H1 (cell line): ENCODE measurements at regions not wholly inside any gene's neighbourhood (a gene's known extent, or its start where the extent isn't known, plus 50 kb on each side); places are given as distances from the start of the nearest gene placed in this dataset.

Experiments used
- CTCF ChIA-PET: fragments of 300-600 bp; sonication (Branson Sonifier 250); formaldehyde crosslinking; loops from one replicate; lab custom pipeline; 2021; ENCODE audit not compliant: partially characterized antibody; lab: Charles Lee
- POLR2A ChIA-PET: fragments of 300-600 bp; sonication (Branson Sonifier 250); formaldehyde crosslinking; loops from one replicate; lab custom pipeline; 2021; ENCODE audit warnings: inconsistent platforms; ENCODE audit not compliant: partially characterized antibody; lab: Charles Lee
- DNase-seq, 2 experiments: peaks; one replicate each; pipeline versions ENCODE4 v3.0.0 to v3.0.0-alpha.2; 2010 to 2022; ENCODE audit warnings: low spot score in 2 of 2, low read depth in 1 of 2, mixed read lengths in 1 of 2
- FAIRE-seq: peaks from 2 replicates; lab custom pipeline; 2011; peaks lifted over from hg19 to GRCh38; lab: Jason Lieb, UNC
- H2AFZ ChIP-seq: 2 replicates; pipeline ENCODE4 v1.8.1; 2012; ENCODE audit warnings: low read length, inconsistent platforms
- H2AK5ac ChIP-seq: 2 replicates; pipeline ENCODE4 v1.6.1; 2013; ENCODE audit warnings: low read depth, low read length
- H2BK120ac ChIP-seq: replicated peaks from 2 replicates; pipeline ENCODE3; 2013; ENCODE audit warnings: low read depth, low read length, inconsistent platforms
- H2BK12ac ChIP-seq: 2 replicates; pipeline ENCODE4 v1.6.1; 2013; ENCODE audit warnings: low read depth, low read length
- H2BK15ac ChIP-seq: 2 replicates; pipeline ENCODE4 v1.6.1; 2013; ENCODE audit warnings: low read length
- H2BK20ac ChIP-seq: 2 replicates; pipeline ENCODE4 v1.6.1; 2013; ENCODE audit warnings: low read length
- H2BK5ac ChIP-seq: 2 replicates; pipeline ENCODE4 v1.6.1; 2013; ENCODE audit warnings: low read depth, low read length
- H3K14ac ChIP-seq: 2 replicates; pipeline ENCODE4 v1.6.1; 2013; ENCODE audit warnings: inconsistent platforms; ENCODE audit not compliant: insufficient read length
- H3K18ac ChIP-seq: 2 replicates; pipeline ENCODE4 v1.6.1; 2013; ENCODE audit warnings: low read length; ENCODE audit errors: extremely low read depth
- H3K23ac ChIP-seq: 2 replicates; pipeline ENCODE4 v1.6.1; 2013; ENCODE audit warnings: inconsistent platforms; ENCODE audit not compliant: insufficient read length
- H3K23me2 ChIP-seq: 2 replicates; pipeline ENCODE4 v1.6.1; 2013; ENCODE audit warnings: low read depth, low read length
- H3K27ac ChIP-seq: 2 replicates; pipeline ENCODE4 v1.6.1; 2011; ENCODE audit warnings: low read depth, low read length, inconsistent platforms
- H3K27me3 ChIP-seq, 4 experiments: replicated peaks in 1 of 4; 1 replicate in 1 of 4; 2 replicates in 3 of 4; pipeline versions ENCODE4 v1.6.1 to v1.8.1; 2011 to 2013; ENCODE audit warnings: low read length in 3 of 4, mild to moderate bottlenecking in 3 of 4, inconsistent platforms in 2 of 4, mixed read lengths in 2 of 4, moderate library complexity in 1 of 4; ENCODE audit not compliant: control insufficient read depth in 3 of 4, insufficient read depth in 3 of 4; ENCODE audit errors: extremely low read depth in 1 of 4
- H3K36me3 ChIP-seq, 4 experiments: 2 replicates each; pipeline versions ENCODE4 v1.6.1 to v1.8.1; 2011 to 2013; ENCODE audit warnings: mild to moderate bottlenecking in 4 of 4, low read length in 3 of 4, moderate library complexity in 2 of 4, control low read depth in 1 of 4, inconsistent platforms in 1 of 4; ENCODE audit not compliant: insufficient read depth in 4 of 4, control insufficient read depth in 2 of 4
- H3K4ac ChIP-seq: replicated peaks from 2 replicates; pipeline ENCODE3; 2013; ENCODE audit warnings: low read length, low read depth, mixed read lengths, inconsistent platforms; ENCODE audit not compliant: insufficient read length
- H3K4me1 ChIP-seq, 4 experiments: replicated peaks in 1 of 4; 1 replicate in 1 of 4; 2 replicates in 3 of 4; pipeline versions ENCODE4 v1.6.1 to v1.8.1; 2011 to 2013; ENCODE audit warnings: low read length in 3 of 4, inconsistent platforms in 2 of 4, mixed read lengths in 1 of 4; ENCODE audit not compliant: insufficient read depth in 4 of 4, control insufficient read depth in 3 of 4
- H3K4me2 ChIP-seq, 2 experiments: 2 replicates each; pipeline versions ENCODE4 v1.6.1 to v1.8.1; 2011 to 2013; ENCODE audit warnings: low read depth in 2 of 2, low read length in 2 of 2, control low read depth in 1 of 2, inconsistent platforms in 1 of 2, mild to moderate bottlenecking in 1 of 2; ENCODE audit not compliant: insufficient read depth in 1 of 2
- H3K4me3 ChIP-seq, 4 experiments: fragments of 200-600, 300-600 bp in 1 of 4; sonication (generic), shearing (Covaris generic), sonication (Bioruptor Twin) in 1 of 4; 2 replicates each; pipeline versions ENCODE4 v1.5.1 to v1.8.1; 2011 to 2016; ENCODE audit warnings: low read length in 4 of 4, low read depth in 3 of 4, control low read depth in 2 of 4, inconsistent platforms in 2 of 4, mild to moderate bottlenecking in 2 of 4, mixed read lengths in 1 of 4, moderate library complexity in 1 of 4; ENCODE audit not compliant: insufficient read depth in 2 of 4; ENCODE audit errors: extremely low read depth in 1 of 4
- H3K56ac ChIP-seq: replicated peaks from 2 replicates; pipeline ENCODE3; 2013; ENCODE audit warnings: low read depth, mild to moderate bottlenecking, mixed read lengths, low read length, inconsistent platforms; ENCODE audit not compliant: insufficient read length
- H3K79me1 ChIP-seq: 2 replicates; pipeline ENCODE4 v1.6.1; 2013; ENCODE audit warnings: low read depth, low read length, control low read depth
- H3K79me2 ChIP-seq, 2 experiments: 2 replicates each; pipeline versions ENCODE4 v1.6.1 to v1.8.1; 2012 to 2013; ENCODE audit warnings: low read length in 2 of 2, mild to moderate bottlenecking in 2 of 2, inconsistent platforms in 1 of 2; ENCODE audit not compliant: insufficient read depth in 2 of 2, control insufficient read depth in 1 of 2
- H3K9ac ChIP-seq, 4 experiments: replicated peaks in 1 of 4; 1 replicate in 1 of 4; 2 replicates in 3 of 4; pipeline versions ENCODE4 v1.6.1 to v1.8.1; 2011 to 2013; ENCODE audit warnings: low read depth in 3 of 4, low read length in 3 of 4, control low read depth in 2 of 4, mild to moderate bottlenecking in 2 of 4, moderate library complexity in 2 of 4, inconsistent platforms in 1 of 4; ENCODE audit errors: extremely low read depth in 1 of 4
- H3K9me3 ChIP-seq, 2 experiments: 2 replicates each; pipeline versions ENCODE4 v1.6.1 to v1.8.1; 2012 to 2013; ENCODE audit warnings: mild to moderate bottlenecking in 2 of 2, moderate library complexity in 2 of 2, control low read depth in 1 of 2, inconsistent platforms in 1 of 2, low read depth in 1 of 2, low read length in 1 of 2, mixed read lengths in 1 of 2; ENCODE audit not compliant: insufficient read depth in 2 of 2
- H4K20me1 ChIP-seq, 2 experiments: replicated peaks in 1 of 2; 2 replicates each; pipeline versions ENCODE3 to v1.8.1; 2011 to 2013; ENCODE audit warnings: inconsistent platforms in 2 of 2, low read length in 2 of 2, mild to moderate bottlenecking in 1 of 2; ENCODE audit not compliant: insufficient read depth in 2 of 2, control insufficient read depth in 1 of 2
- H4K5ac ChIP-seq: 2 replicates; pipeline ENCODE4 v1.6.1; 2013; ENCODE audit warnings: low read length, low read depth, mixed read lengths, inconsistent platforms; ENCODE audit not compliant: insufficient read length
- H4K8ac ChIP-seq: 2 replicates; pipeline ENCODE4 v1.8.0; 2013; ENCODE audit warnings: mild to moderate bottlenecking, moderate library complexity, low read length, inconsistent platforms; ENCODE audit not compliant: insufficient read depth; ENCODE audit errors: extremely low read depth
- H4K91ac ChIP-seq: replicated peaks from 2 replicates; pipeline ENCODE3; 2013; ENCODE audit warnings: low read length, mixed read lengths, inconsistent platforms; ENCODE audit not compliant: insufficient read length
- CEBPB ChIP-seq: IDR thresholded peaks from 2 replicates; pipeline ENCODE4 v1.6.1; 2012; ENCODE audit warnings: low read depth, low read length
- YY1 ChIP-seq: IDR thresholded peaks from 2 replicates; pipeline ENCODE4 v1.6.1; 2011; ENCODE audit warnings: low read depth, mild to moderate bottlenecking, low read length
- WGBS, 2 experiments: shearing (Covaris generic) in 1 of 2; methylation state at CpG; one replicate each; pipeline versions ENCODE4 v1.1.6 to v1.1.7; 2013 to 2015; ENCODE audit warnings: low lambda C conversion rate in 2 of 2, mixed read lengths in 2 of 2, inconsistent platforms in 1 of 2, low coverage in 1 of 2, missing lambda C conversion rate in 1 of 2; ENCODE audit not compliant: insufficient replicate concordance in 2 of 2, insufficient coverage in 1 of 2, insufficient read length in 1 of 2; ENCODE audit errors: extremely low coverage in 1 of 2, missing lambda C conversion rate in 1 of 2; 5-methylcytosine and 5-hydroxymethylcytosine counted together

GRCh38 chr14:101475456-101476257, 85.6 kb upstream of the DIO3 start:
- Histone ChIP-seq H3K79me2 (no peaks in the 10 kb centered on the region), H4K8ac (no peak overlapping the region), H3K18ac (no peak overlapping the region), H2BK20ac (no peak overlapping the region), H3K4me3 (no peak overlapping the region), H3K23me2 (no peaks in the 10 kb centered on the region), H3K36me3 (no peaks in the 10 kb centered on the region), H2AFZ (no peak overlapping the region), H3K4me1 (peaks cover 3 to 16% (median 8%) of the 10 kb centered on the region in 4 experiments), H3K9ac (no peak overlapping the region), H3K27ac (no peak overlapping the region), H3K14ac (no peak overlapping the region), H2BK12ac (peak overlapping the region; percentile 89; the same call in 1 of the 2 replicates), H2AK5ac (no peak overlapping the region), H2BK15ac (no peak overlapping the region), H3K27me3 (no peaks in the 10 kb centered on the region; a peak in 1 of 7 replicates), H3K23ac (no peak overlapping the region), H3K56ac (no peak overlapping the region), H2BK5ac (no peak overlapping the region), H3K4me2 (no peak overlapping the region), H2BK120ac (no peak overlapping the region), H4K20me1 (no peaks in the 10 kb centered on the region), H4K91ac (no peak overlapping the region), H3K9me3 (no peaks in the 10 kb centered on the region), H4K5ac (no peak overlapping the region), H3K79me1 (no peaks in the 10 kb centered on the region), H3K4ac (no peak overlapping the region)
- ChIA-PET POLR2A (no interaction called here), CTCF (interaction anchor here (0.6 to 1.6 kb wide), 6 partner anchors 9 to 252 kb away, joined by 3 to 6 read pairs (median 3); no protein-coding TSS in a partner anchor)
- WGBS, 2 experiments: 91% methylated on average over 20 of the region's 26 CpGs; no CpG with 5 or more reads in 1 of the 2 experiments
- FAIRE-seq: no peak
- TF ChIP-seq CEBPB (peak; percentile 60; the same call in 1 of the 2 replicates), YY1 (no peak)
- DNase-seq: no peak
